ENCODE measurements at regions not wholly inside any gene's neighbourhood (a gene's known extent, or its start where the extent isn't known, plus 50 kb on each side); places are given as distances from the start of the nearest gene placed in this dataset.

GRCh38 chr2:16076911-16077310 is 136.6 kb downstream of the MYCN start:
- Mint-ChIP-seq H3K4me3 (ENCODE audit: unreplicated experiment) (no peak overlapping the region), H3K36me3 (ENCODE audit: unreplicated experiment) (no peaks in the 10 kb centered on the region), H3K4me1 (ENCODE audit: low read depth, unreplicated experiment) (no peaks in the 10 kb centered on the region), H3K27me3 (ENCODE audit: unreplicated experiment) (peaks cover 3% of the 10 kb centered on the region), H3K9me3 (ENCODE audit: unreplicated experiment) (peaks cover 4% of the 10 kb centered on the region), H3K27ac (ENCODE audit: unreplicated experiment) (no peak overlapping the region)
- TF ChIP-seq, protein P1, sequence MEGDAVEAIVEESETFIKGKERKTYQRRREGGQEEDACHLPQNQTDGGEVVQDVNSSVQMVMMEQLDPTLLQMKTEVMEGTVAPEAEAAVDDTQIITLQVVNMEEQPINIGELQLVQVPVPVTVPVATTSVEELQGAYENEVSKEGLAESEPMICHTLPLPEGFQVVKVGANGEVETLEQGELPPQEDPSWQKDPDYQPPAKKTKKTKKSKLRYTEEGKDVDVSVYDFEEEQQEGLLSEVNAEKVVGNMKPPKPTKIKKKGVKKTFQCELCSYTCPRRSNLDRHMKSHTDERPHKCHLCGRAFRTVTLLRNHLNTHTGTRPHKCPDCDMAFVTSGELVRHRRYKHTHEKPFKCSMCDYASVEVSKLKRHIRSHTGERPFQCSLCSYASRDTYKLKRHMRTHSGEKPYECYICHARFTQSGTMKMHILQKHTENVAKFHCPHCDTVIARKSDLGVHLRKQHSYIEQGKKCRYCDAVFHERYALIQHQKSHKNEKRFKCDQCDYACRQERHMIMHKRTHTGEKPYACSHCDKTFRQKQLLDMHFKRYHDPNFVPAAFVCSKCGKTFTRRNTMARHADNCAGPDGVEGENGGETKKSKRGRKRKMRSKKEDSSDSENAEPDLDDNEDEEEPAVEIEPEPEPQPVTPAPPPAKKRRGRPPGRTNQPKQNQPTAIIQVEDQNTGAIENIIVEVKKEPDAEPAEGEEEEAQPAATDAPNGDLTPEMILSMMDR (IDR thresholded peaks at IDR 0.05; ENCODE audit: partially characterized antibody, unreplicated experiment), result no peak
- DNase-seq, result no peak

DNA sequence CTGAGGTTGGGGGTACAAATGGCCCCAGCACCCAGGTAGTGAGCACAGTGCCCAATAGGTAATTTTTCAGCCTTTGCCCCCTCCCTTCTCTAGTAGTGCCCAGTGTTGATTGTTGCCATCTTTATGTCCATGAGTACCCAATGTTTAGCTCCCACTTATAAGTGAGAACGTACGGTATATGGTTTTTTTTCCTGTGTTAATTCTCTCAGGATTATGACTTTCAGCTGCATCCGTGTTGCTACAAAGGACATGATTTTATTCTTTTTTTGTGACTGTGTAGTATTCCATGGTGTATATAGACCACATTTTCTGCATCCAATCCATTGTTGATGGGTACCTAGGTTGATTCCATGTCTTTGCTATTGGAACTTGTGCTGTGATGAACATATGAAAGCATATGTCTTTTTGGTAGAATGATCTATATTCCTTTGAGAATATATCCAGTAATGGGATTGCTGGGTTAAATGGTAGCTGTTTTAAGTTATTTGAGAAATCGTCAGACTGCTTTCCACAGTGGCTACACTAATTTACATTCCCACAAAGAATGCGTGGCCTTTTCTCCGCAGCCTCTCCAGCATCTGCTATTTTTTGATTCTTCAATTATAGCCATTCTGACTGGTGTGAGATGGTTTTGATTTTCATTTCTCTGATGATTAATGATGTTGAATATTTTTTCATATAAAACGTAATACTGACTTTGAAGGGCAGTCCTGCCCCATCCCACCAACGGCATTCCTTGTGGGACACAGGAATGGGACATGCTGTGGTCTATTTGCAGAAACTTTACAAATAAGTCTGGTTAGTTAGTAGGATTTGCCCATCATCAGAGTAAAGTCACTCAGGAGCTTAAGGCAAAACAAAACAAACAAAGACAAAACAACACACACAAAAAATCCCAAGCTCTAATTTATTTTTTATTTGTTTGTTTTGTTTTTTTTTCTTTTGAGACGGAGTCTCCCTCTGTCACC is 135.0 kb downstream of the MYCN start:
- peaks cover 4% of the 10 kb centered on the region for H3K9me3 Mint-ChIP-seq (ENCODE audit: unreplicated experiment)
- H3K27ac Mint-ChIP-seq (ENCODE audit: unreplicated experiment), result no peak overlapping the region

GRCh38 chr2:16073921-16074425 is 133.6 kb downstream of the MYCN start:
- DNase-seq, result no peak
- Mint-ChIP-seq H3K36me3 (ENCODE audit: unreplicated experiment) (no peaks in the 10 kb centered on the region), H3K27me3 (ENCODE audit: unreplicated experiment) (peaks cover 3% of the 10 kb centered on the region), H3K4me1 (ENCODE audit: low read depth, unreplicated experiment) (no peaks in the 10 kb centered on the region), H3K9me3 (ENCODE audit: unreplicated experiment) (peaks cover 4% of the 10 kb centered on the region), H3K27ac (ENCODE audit: unreplicated experiment) (no peak overlapping the region), H3K4me3 (ENCODE audit: unreplicated experiment) (no peak overlapping the region)
- TF ChIP-seq, protein P1 (IDR thresholded peaks at IDR 0.05; ENCODE audit: partially characterized antibody, unreplicated experiment), result no peak

More for the DNA sequence above, 135.0 kb downstream of the MYCN start:
- DNase-seq, result no peak
- H3K4me3 Mint-ChIP-seq (ENCODE audit: unreplicated experiment), result no peak overlapping the region
- TF ChIP-seq, protein P1 (IDR thresholded peaks at IDR 0.05; ENCODE audit: partially characterized antibody, unreplicated experiment), result no peak
- no peaks in the 10 kb centered on the region for H3K36me3 Mint-ChIP-seq (ENCODE audit: unreplicated experiment)
- peaks cover 3% of the 10 kb centered on the region for H3K27me3 Mint-ChIP-seq (ENCODE audit: unreplicated experiment)
- no peaks in the 10 kb centered on the region for H3K4me1 Mint-ChIP-seq (ENCODE audit: low read depth, unreplicated experiment)

- no peak overlapping the region for H3K27ac Mint-ChIP-seq (ENCODE audit: unreplicated experiment)
- peaks cover 4% of the 10 kb centered on the region for H3K9me3 Mint-ChIP-seq (ENCODE audit: unreplicated experiment)
- no peak for DNase-seq
- no peak overlapping the region for H3K4me3 Mint-ChIP-seq (ENCODE audit: unreplicated experiment)
- TF ChIP-seq, protein P1 (IDR thresholded peaks at IDR 0.05; ENCODE audit: partially characterized antibody, unreplicated experiment), result no peak
- peaks cover 3% of the 10 kb centered on the region for H3K27me3 Mint-ChIP-seq (ENCODE audit: unreplicated experiment)
- no peaks in the 10 kb centered on the region for H3K36me3 Mint-ChIP-seq (ENCODE audit: unreplicated experiment)
- peaks cover 2% of the 10 kb centered on the region for H3K4me1 Mint-ChIP-seq (ENCODE audit: low read depth, unreplicated experiment)
These were observed 133.1 kb downstream of the MYCN start for GRCh38 chr2:16073471-16073870.
